Endothelial cell of umbilical vein (primary cell): ENCODE measurements at regions not wholly inside any gene's neighbourhood (a gene's known extent, or its start where the extent isn't known, plus 50 kb on each side); places are given as distances from the start of the nearest gene placed in this dataset.

Experiments used
- BruUV-seq: library from RNA; stranded (reverse); fragments of 400-500 nt; replicated peaks from 2 replicates; lab custom pipeline; 2021; lab: Mats Ljungman, UMichigan
- CTCF ChIA-PET: fragments of 300-600, 350-600 bp; sonication (Branson Sonifier 250); formaldehyde crosslinking; loops from one replicate; lab custom pipeline; 2021; ENCODE audit warnings: antibody characterized with exemption, inconsistent platforms; lab: Charles Lee
- POLR2A ChIA-PET: fragments of 300-600, 350-600 bp; sonication (Branson Sonifier 250); formaldehyde crosslinking; loops from one replicate; lab custom pipeline; 2021; ENCODE audit warnings: antibody characterized with exemption, inconsistent platforms; lab: Charles Lee
- DNase-seq: peaks from one replicate; pipeline ENCODE4 v3.0.0-alpha.2; 2011; ENCODE audit warnings: low read depth, low spot score
- FAIRE-seq: peaks from 2 replicates; lab custom pipeline; 2011; peaks lifted over from hg19 to GRCh38; lab: Jason Lieb, UNC
- H2AFZ ChIP-seq: 2 replicates; pipeline ENCODE4 v1.6.0; 2012; ENCODE audit warnings: low read depth, low read length, control low read depth, inconsistent platforms
- H3K27ac ChIP-seq: 2 replicates; pipeline ENCODE4 v1.5.1; 2011; ENCODE audit warnings: low read depth, mild to moderate bottlenecking, control low read depth, low read length, moderate library complexity; ENCODE audit not compliant: insufficient read depth
- H3K27me3 ChIP-seq, 2 experiments: 2 replicates each; pipeline versions ENCODE4 v1.6.0 to v1.6.1; 2011; ENCODE audit warnings: low read length in 2 of 2, mixed read lengths in 1 of 2; ENCODE audit not compliant: control insufficient read depth in 2 of 2, insufficient read depth in 2 of 2
- H3K36me3 ChIP-seq, 2 experiments: 2 replicates in 1 of 2; 3 replicates in 1 of 2; pipeline ENCODE4 v1.5.1; 2011; ENCODE audit warnings: low read length in 2 of 2, mild to moderate bottlenecking in 1 of 2, moderate library complexity in 1 of 2; ENCODE audit not compliant: control insufficient read depth in 2 of 2, insufficient read depth in 2 of 2; ENCODE audit errors: extremely low read depth in 1 of 2
- H3K4me1 ChIP-seq: 3 replicates; pipeline ENCODE4 v1.5.1; 2011; ENCODE audit warnings: mild to moderate bottlenecking, low read length; ENCODE audit not compliant: control insufficient read depth, insufficient read depth; ENCODE audit errors: extremely low read depth
- H3K4me2 ChIP-seq: 2 replicates; pipeline ENCODE4 v1.6.1; 2011; ENCODE audit warnings: low read length, control low read depth, mixed read lengths; ENCODE audit not compliant: insufficient read depth
- H3K4me3 ChIP-seq, 3 experiments: fragments of 200-600 bp in 1 of 3; sonication (generic), shearing (Covaris generic) in 1 of 3; replicated peaks in 1 of 3; 2 replicates each; pipeline ENCODE4 v1.5.1; 2011 to 2016; ENCODE audit warnings: control low read depth in 3 of 3, low read length in 3 of 3, mild to moderate bottlenecking in 2 of 3, inconsistent platforms in 1 of 3, low read depth in 1 of 3, moderate library complexity in 1 of 3; ENCODE audit not compliant: insufficient read depth in 1 of 3
- H3K79me2 ChIP-seq: 2 replicates; pipeline ENCODE4 v1.6.0; 2012; ENCODE audit warnings: low read length, inconsistent platforms; ENCODE audit not compliant: control insufficient read depth, insufficient read depth
- H3K9ac ChIP-seq: replicated peaks from 2 replicates; pipeline ENCODE3; 2011; ENCODE audit warnings: low read length, control low read depth; ENCODE audit not compliant: insufficient read depth; ENCODE audit errors: extremely low read depth
- H3K9me1 ChIP-seq: replicated peaks from 3 replicates; pipeline ENCODE4 v1.6.0; 2011; ENCODE audit warnings: mild to moderate bottlenecking, low read length; ENCODE audit not compliant: control insufficient read depth, insufficient read depth; ENCODE audit errors: extremely low read depth
- H3K9me3 ChIP-seq: replicated peaks from 2 replicates; pipeline ENCODE4 v1.5.1; 2012; ENCODE audit warnings: low read length, inconsistent platforms; ENCODE audit not compliant: control insufficient read depth, insufficient read depth
- H4K20me1 ChIP-seq: replicated peaks from 2 replicates; pipeline ENCODE3; 2011; ENCODE audit warnings: mild to moderate bottlenecking, low read length; ENCODE audit not compliant: control insufficient read depth, insufficient read depth; ENCODE audit errors: extremely low read depth
- CTCF ChIP-seq, 2 donors: IDR thresholded peaks; 1 replicate in 1 of 2; 2 replicates in 1 of 2; pipeline ENCODE4 v1.5.1; 2011; ENCODE audit warnings: low read length in 2 of 2, mild to moderate bottlenecking in 2 of 2, moderate library complexity in 2 of 2, control low read depth in 1 of 2, inconsistent platforms in 1 of 2, low read depth in 1 of 2; ENCODE audit not compliant: insufficient read depth in 1 of 2; ENCODE audit errors: extremely low read depth in 1 of 2
- EZH2 ChIP-seq: IDR thresholded peaks from 2 replicates; pipeline ENCODE4 v1.6.1; 2012; ENCODE audit warnings: borderline replicate concordance, low read depth, mild to moderate bottlenecking, moderate library complexity, low read length, inconsistent platforms; ENCODE audit not compliant: severe bottlenecking
- FOS ChIP-seq: IDR thresholded peaks from 2 replicates; pipeline ENCODE4 v1.6.1; 2011; ENCODE audit warnings: mild to moderate bottlenecking, low read length, moderate library complexity, borderline replicate concordance; ENCODE audit not compliant: insufficient read depth
- GATA2 ChIP-seq: IDR thresholded peaks from 2 replicates; pipeline ENCODE4 v1.7.0; 2011; ENCODE audit warnings: low read depth, mild to moderate bottlenecking, moderate library complexity, mixed read lengths, low read length; ENCODE audit not compliant: insufficient read length, insufficient read depth
- JUN ChIP-seq: IDR thresholded peaks from 2 replicates; pipeline ENCODE4 v1.6.1; 2011; ENCODE audit warnings: borderline replicate concordance, low read depth; ENCODE audit not compliant: insufficient read length, insufficient read depth
- MAX ChIP-seq: IDR thresholded peaks from 2 replicates; pipeline ENCODE4 v1.6.1; 2011; ENCODE audit not compliant: insufficient read depth, insufficient read length
- MYC ChIP-seq: IDR thresholded peaks from one replicate; pipeline ENCODE4 v1.6.1; 2011; ENCODE audit warnings: mild to moderate bottlenecking, low read depth, low read length
- POLR2A ChIP-seq: IDR thresholded peaks from 2 replicates; pipeline ENCODE4 v1.6.1; 2012; ENCODE audit warnings: low read depth, mild to moderate bottlenecking, control low read depth, low read length
- POLR2AphosphoS5 ChIP-seq: IDR thresholded peaks from 2 replicates; pipeline ENCODE4 v1.6.1; 2012; ENCODE audit warnings: low read depth, mild to moderate bottlenecking, control low read depth, low read length, moderate library complexity; ENCODE audit not compliant: insufficient read depth
- dilution Hi-C: fragments of 300-500 bp; cut with MboI; formaldehyde crosslinking; loops from one replicate; pipeline ENCODE4 v1.15.0; 2019; ENCODE audit warnings: low sequenced_read_pairs; ENCODE audit not compliant: extremely low pct_ligation_motif_present
- intact Hi-C: fragments of 100-400 bp; cut with micrococcal nuclease; formaldehyde crosslinking; loops from one replicate; pipeline ENCODE4 v1.10.0; 2022

GRCh38 chr22:27185760-27186302, 528.4 kb downstream of the MIAT start:
- TF ChIP-seq JUN (no peak), EZH2 (no peak), CTCF (IDR thresholded peaks at IDR 0.05; ENCODE audit: extremely low read depth in 1 of 2, insufficient read depth in 1 of 2, low read depth in 1 of 2, low read length in 2 of 2) (no peak), POLR2AphosphoS5 (no peak), GATA2 (no peak), FOS (no peak), MYC (no peak), POLR2A (no peak), MAX (no peak)
- Histone ChIP-seq H3K4me3 (no peak overlapping the region), H3K27ac (no peak overlapping the region), H4K20me1 (no peaks in the 10 kb centered on the region), H2AFZ (no peak overlapping the region), H3K36me3 (no peaks in the 10 kb centered on the region), H3K4me2 (no peak overlapping the region), H3K27me3 (peaks cover 0 to 5% of the 10 kb centered on the region in 2 experiments), H3K9me1 (no peaks in the 10 kb centered on the region), H3K4me1 (no peaks in the 10 kb centered on the region), H3K79me2 (no peaks in the 10 kb centered on the region), H3K9ac (no peak overlapping the region), H3K9me3 (no peaks in the 10 kb centered on the region)
- DNase-seq (no peak), FAIRE-seq (no peak)
- intact Hi-C loops (no loop called here), dilution Hi-C loops (no loop called here)
- ChIA-PET POLR2A (interaction anchor here (0.7 kb wide), 1 partner anchor 736 kb away, joined by 3 read pairs; no protein-coding TSS in a partner anchor), CTCF (no interaction called here)
- BruUV-seq = no TSS peak
